Adipocyte (in vitro differentiated cells): ENCODE measurements at regions not wholly inside any gene's neighbourhood (a gene's known extent, or its start where the extent isn't known, plus 50 kb on each side); places are given as distances from the start of the nearest gene placed in this dataset.
"Not testable (repeated sequence)": the region's sequence is repeated elsewhere in the genome, so short reads cannot be mapped to it uniquely, and the experiment has no call there.

ENCODE experiments used
- DNase-seq: peaks from one replicate; pipeline ENCODE4 v3.0.0-alpha.2; 2015; ENCODE audit warnings: low read depth
- H3K27me3 ChIP-seq: replicated peaks from 2 replicates; pipeline ENCODE4 v1.7.0; 2013; ENCODE audit warnings: mild to moderate bottlenecking, low read length, moderate library complexity; ENCODE audit not compliant: control insufficient read depth, insufficient read depth
- H3K36me3 ChIP-seq: 2 replicates; pipeline ENCODE4 v1.7.0; 2013; ENCODE audit warnings: low read length, mild to moderate bottlenecking, moderate library complexity; ENCODE audit not compliant: control insufficient read depth, insufficient read depth, severe bottlenecking
- H3K4me1 ChIP-seq: 2 replicates; pipeline ENCODE4 v1.7.0; 2013; ENCODE audit warnings: mild to moderate bottlenecking, low read length, moderate library complexity; ENCODE audit not compliant: control insufficient read depth, insufficient read depth
- H3K4me3 ChIP-seq: 2 replicates; pipeline ENCODE4 v1.7.0; 2013; ENCODE audit warnings: mild to moderate bottlenecking, low read length, moderate library complexity
- H3K9ac ChIP-seq: 2 replicates; pipeline ENCODE4 v1.7.0; 2013; ENCODE audit warnings: mild to moderate bottlenecking, low read length, moderate library complexity
- H3K9me3 ChIP-seq: 2 replicates; pipeline ENCODE4 v1.7.0; 2013; ENCODE audit warnings: mild to moderate bottlenecking, low read length, moderate library complexity; ENCODE audit not compliant: control insufficient read depth

DNA sequence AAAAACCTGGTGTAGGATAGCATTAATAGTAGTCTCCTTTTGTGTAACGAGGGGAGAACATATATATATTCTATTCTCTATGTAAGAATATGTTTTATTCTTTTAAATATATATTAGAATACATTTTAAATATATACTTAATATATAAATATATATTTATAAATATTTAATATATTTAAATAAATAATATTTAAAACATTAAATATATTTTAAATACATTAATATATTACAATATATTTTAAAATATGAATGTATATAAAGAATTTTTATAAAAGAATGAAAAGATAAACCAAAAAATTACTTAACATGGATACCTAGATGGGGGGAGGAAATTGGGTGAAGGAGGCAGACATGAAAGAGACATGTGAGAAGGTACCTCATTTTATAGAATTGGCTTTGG, 53.0 kb upstream of the ZNF831 start:
- Histone ChIP-seq H3K36me3 (no peaks in the 10 kb centered on the region), H3K4me3 (no peak overlapping the region), H3K9ac (no peak overlapping the region), H3K4me1 (peaks cover 12% of the 10 kb centered on the region), H3K27me3 (no peaks in the 10 kb centered on the region), H3K9me3 (peaks cover 22% of the 10 kb centered on the region)
- no peak for DNase-seq

- Histone ChIP-seq H3K9ac (peak overlapping the region; percentile 55), H3K36me3 (no peaks in the 10 kb centered on the region), H3K4me1 (peaks cover 37% of the 10 kb centered on the region), H3K27me3 (no peaks in the 10 kb centered on the region), H3K4me3 (no peak overlapping the region), H3K9me3 (peaks cover 11% of the 10 kb centered on the region)
- DNase-seq = no peak
These were observed 58.0 kb upstream of the ZNF831 start for GRCh38 chr20:59105581-59105980.

GRCh38 chr20:59104831-59105230, 58.8 kb upstream of the ZNF831 start:
- H3K9me3 ChIP-seq = peaks cover 11% of the 10 kb centered on the region
- peaks cover 37% of the 10 kb centered on the region for H3K4me1 ChIP-seq
- no peaks in the 10 kb centered on the region for H3K27me3 ChIP-seq
- no peaks in the 10 kb centered on the region for H3K36me3 ChIP-seq
- no peak overlapping the region for H3K4me3 ChIP-seq
- peak overlapping the region; percentile 4 for H3K9ac ChIP-seq
- DNase-seq = no peak

DNA sequence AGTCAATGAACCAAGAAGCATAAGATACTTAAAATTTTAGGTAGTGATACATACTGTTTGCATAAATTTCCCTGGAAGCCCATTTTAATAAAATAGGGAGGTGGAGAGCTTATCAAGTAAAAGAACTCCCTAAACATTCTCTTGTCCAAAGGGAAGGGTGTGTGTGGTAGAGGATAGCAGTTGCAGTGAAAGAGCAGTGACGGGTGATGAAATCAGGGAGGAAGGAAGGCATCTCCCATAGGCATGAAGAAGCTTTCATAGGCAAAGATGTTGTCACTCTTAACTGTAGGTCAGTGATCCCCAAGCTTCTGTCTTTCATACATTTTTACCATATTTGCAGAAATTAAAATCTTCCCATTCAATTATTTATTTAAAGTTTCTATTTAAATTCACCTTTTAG, 60.0 kb upstream of the ZNF831 start:
- no peak overlapping the region for H3K4me3 ChIP-seq
- DNase-seq = no peak
- H3K4me1 ChIP-seq = peaks cover 37% of the 10 kb centered on the region
- peaks cover 11% of the 10 kb centered on the region for H3K9me3 ChIP-seq
- H3K27me3 ChIP-seq = peaks cover 3% of the 10 kb centered on the region
- H3K36me3 ChIP-seq = no peaks in the 10 kb centered on the region
- H3K9ac ChIP-seq = no peak overlapping the region

GRCh38 chr20:59102841-59103299, 60.3 kb upstream of the PRELID3B start:
- Histone ChIP-seq H3K36me3 (no peaks in the 10 kb centered on the region), H3K27me3 (peaks cover 6% of the 10 kb centered on the region), H3K4me3 (no peak overlapping the region), H3K9me3 (peaks cover 11% of the 10 kb centered on the region), H3K9ac (no peak overlapping the region), H3K4me1 (peaks cover 37% of the 10 kb centered on the region)
- DNase-seq = no peak

DNA sequence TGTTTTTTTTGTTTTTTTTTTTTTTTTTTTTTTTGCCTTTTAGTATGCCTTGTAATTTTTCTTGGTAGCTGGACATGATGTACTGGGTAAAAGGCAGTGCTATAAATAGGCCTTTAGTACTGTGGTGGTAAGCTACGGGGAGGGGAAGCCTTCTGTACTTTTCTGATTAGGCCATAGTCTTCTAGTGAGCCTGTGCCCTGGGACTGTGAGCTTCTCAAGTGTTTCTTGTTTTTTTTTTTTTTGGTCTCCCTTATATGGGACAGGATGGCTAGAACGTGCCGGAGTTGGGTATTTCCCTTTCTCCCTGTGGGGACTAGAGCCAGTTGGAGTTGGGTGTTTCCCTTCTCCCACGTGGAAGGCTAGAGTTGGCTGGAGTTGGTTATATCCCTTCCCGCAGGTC, 59.4 kb upstream of the PRELID3B start:
- Histone ChIP-seq H3K9ac (peak overlapping the region; percentile 62), H3K4me3 (no peak overlapping the region), H3K4me1 (peaks cover 37% of the 10 kb centered on the region), H3K36me3 (no peaks in the 10 kb centered on the region), H3K9me3 (peaks cover 11% of the 10 kb centered on the region), H3K27me3 (peaks cover 6% of the 10 kb centered on the region)
- DNase-seq = no peak

DNA sequence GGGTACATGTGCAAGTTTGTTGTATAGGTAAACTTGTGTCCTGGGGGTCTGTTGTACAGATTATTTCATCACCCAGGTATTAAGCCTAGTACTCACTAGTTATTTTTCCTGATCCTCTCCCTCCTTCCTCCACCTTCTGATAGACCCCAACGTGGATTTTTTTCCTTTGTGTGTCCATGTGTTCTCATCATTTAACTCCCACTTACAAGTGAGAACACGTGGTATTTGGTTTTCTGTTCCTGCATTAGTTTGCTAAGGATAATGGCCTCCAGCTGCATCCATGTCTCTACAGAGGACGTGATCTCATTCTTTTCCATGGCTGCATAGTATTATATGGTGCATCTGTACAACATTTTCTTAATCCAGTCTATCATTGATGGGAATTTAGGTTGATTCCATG, 57.3 kb upstream of the PRELID3B start:
- not testable (repeated sequence) for H3K27me3 ChIP-seq, DNase-seq, H3K36me3 ChIP-seq, H3K4me3 ChIP-seq, H3K9ac ChIP-seq
- H3K9me3 ChIP-seq = peaks cover 11% of the 10 kb centered on the region
- peaks cover 20% of the 10 kb centered on the region for H3K4me1 ChIP-seq

DNA sequence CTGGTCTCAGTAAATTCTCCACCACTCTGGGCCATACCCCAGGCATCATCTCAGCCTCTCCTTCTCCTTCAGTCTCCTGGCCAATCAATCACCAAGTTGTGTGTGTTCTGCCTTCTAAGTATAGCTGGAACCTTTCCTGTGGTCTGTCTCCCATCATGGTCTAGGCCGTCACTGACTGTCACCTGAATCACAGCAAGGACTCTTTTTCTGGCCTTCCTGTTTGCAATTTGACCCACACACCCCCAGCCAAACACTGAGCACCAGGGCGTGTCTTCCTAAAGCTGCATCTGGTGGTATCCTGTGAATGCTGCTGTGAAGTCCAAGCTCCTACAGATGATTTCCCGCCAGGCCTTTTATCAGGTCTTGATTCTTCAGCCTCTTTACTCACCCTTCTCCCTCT, 52.6 kb upstream of the PRELID3B start:
- H3K4me3 ChIP-seq = no peak overlapping the region
- no peaks in the 10 kb centered on the region for H3K36me3 ChIP-seq
- no peaks in the 10 kb centered on the region for H3K4me1 ChIP-seq
- H3K9me3 ChIP-seq = no peaks in the 10 kb centered on the region
- no peak overlapping the region for H3K9ac ChIP-seq
- DNase-seq = no peak
- H3K27me3 ChIP-seq = peaks cover 16% of the 10 kb centered on the region

GRCh38 chr20:59094576-59094975, 52.0 kb upstream of the PRELID3B start:
- DNase-seq = no peak
- no peak overlapping the region for H3K9ac ChIP-seq
- H3K27me3 ChIP-seq = peaks cover 16% of the 10 kb centered on the region
- no peaks in the 10 kb centered on the region for H3K36me3 ChIP-seq
- H3K4me1 ChIP-seq = no peaks in the 10 kb centered on the region
- no peak overlapping the region for H3K4me3 ChIP-seq
- no peaks in the 10 kb centered on the region for H3K9me3 ChIP-seq
